HTR-8/SVneo (cell line): ENCODE measurements at regions not wholly inside any gene's neighbourhood (a gene's known extent, or its start where the extent isn't known, plus 50 kb on each side); places are given as distances from the start of the nearest gene placed in this dataset.
"Not testable (repeated sequence)": the region's sequence is repeated elsewhere in the genome, so short reads cannot be mapped to it uniquely, and the experiment has no call there.

Experiments
- DNase-seq: peaks from one replicate; pipeline ENCODE4 v3.0.0; 2011; ENCODE audit warnings: low spot score, mixed read lengths; ENCODE audit not compliant: insufficient read length
- FAIRE-seq: peaks from 2 replicates; lab custom pipeline; 2011; peaks lifted over from hg19 to GRCh38; lab: Jason Lieb, UNC

DNA sequence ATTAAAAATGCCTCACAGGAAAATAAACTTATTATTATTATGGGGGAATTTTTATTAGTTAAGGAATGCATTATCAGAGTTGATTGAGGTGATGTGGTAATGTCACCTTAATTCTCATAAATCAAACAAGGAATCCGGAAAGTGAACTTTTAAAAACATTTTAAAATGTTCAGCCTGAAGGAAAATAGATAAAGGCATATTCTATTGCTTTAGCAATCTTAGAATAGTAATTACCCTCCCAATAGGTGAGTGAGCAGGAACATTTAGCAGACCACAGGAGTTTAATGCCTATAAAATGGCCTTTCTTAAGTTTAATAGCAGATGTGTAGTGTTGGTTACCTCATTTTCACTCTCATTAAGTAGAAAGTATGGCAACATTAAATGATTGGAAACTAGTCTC is 160.9 kb upstream of the MAD2L1 start:
- DNase-seq (no peak), FAIRE-seq (no peak)

DNA sequence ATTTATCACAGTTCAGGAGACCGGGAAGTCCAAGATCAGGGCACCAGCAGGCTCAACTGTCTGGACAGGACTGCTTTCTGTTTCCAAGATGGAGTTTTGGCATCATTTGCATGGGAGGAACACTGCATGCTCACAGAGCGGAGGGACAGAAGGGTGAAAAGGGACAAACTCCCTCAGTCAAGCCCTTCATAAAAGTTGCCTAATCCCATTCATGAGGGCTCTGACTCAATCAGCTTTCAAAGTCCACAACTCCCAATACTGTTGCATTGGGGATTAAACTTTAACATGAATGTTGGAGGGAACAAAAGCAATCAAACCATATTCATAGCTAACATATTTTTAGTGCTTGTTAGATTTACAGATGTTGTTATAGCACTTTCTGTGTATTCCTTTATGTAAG is 158.9 kb upstream of the MAD2L1 start:
- no peak for FAIRE-seq
- DNase-seq: no peak

DNA sequence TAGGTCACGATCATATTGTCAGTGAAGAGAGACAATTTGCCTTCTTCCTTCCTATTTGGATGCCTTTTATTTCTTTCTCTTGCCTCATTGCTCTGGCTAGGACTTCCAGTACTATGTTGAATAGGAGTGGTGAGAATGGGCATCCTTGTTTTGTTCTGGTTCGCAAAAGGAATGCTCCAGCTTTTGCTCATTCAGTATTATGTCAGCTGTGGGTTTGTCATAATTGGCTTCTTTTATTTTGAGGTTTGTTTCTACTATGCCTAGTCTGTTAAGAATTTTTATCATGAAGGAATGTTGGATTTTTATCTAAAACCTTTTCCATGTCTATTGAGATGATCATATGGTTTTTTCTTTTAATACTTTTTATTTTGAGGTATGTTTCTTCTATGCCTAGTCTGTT is 152.3 kb upstream of the MAD2L1 start:
- FAIRE-seq: no peak

DNA sequence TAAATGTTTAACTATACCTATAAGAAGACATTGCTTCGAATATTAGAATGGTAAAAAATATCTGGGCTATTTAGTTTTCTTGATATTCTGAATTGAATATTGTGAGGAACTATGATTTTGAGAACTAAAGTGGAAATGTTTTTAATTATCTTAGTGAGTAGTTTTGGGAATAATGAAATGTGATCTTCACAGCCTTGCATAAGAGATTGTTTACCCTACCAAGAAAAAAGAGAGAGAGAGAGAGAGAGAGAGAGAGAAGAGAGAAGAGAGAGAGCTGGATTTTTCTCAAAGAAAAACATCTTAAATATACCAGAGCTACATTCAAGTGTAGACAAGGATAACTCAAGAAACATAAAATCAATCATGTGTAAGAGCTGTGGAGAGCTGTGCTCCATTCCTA is 148.7 kb upstream of the MAD2L1 start:
- FAIRE-seq (no peak), DNase-seq (no peak)

More for the DNA sequence above, 152.3 kb upstream of the MAD2L1 start:
- no peak for DNase-seq

DNA sequence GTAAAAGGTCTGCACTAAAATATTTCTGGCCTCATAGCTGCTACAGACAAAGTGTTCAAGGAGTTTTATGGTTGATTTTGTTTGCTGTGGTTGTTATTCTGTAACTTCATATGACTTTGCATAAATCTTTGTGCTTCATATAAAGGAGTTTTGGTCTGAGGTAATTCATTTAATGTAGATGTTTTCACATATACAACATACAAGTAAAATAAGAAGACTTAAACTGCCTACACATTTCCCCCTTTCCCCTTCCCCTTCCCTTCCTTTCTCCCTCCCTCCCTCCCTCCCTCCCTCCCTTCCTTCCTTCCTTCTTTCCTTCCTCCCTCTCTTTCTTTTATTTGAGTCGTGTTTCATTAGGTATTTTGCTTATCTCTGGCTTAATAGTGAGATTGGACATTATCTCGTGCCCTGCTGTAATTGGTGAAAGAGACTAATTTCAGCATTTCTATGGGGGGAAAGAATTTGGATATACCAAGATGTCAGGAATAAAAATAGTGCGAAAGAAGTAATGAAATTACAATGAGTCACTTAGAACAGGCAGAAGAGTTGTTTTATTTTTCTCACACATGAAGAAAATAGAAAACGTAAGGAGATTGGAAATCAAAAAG is 144.9 kb upstream of the MAD2L1 start:
- DNase-seq (no peak), FAIRE-seq (no peak)

DNA sequence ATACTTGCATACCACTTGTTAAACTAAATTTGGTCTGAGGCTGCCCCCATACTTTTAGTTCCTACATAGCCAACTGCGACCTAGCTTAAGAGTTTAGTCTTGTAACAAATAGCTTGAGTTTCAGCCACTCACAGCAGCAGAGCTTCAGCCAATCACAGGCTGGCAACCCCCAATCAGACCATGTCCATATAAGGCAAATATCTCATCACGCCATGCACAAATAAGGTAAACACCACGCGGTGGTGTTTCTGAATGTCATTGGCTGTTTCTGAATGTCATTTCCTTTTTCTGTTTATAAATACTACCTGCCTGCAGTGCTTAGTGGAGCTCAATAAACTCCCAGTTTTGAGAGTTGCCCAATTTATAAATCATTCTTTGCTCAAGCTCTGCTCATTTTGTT is 143.1 kb upstream of the MAD2L1 start:
- DNase-seq: no peak
- FAIRE-seq: no peak

DNA sequence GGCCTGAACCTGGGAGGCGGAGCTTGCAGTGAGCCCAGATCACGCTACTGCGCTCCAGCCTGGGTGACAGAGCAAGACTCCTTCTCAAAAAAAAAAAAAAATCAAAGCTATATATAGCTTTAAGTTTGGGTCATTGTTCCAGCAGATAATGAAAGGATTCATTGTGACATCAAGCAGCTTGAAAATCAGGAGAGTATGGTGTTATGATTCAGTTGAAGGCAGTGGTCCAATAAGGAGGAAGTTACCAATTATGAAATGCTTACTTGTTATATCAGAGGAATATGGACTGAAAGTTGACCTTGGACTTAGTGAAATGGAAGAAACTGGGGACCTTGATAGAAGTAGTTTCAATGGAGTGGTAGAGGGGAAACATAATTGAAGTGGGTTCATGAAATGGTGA is 140.4 kb upstream of the MAD2L1 start:
- no peak for DNase-seq
- FAIRE-seq: no peak

DNA sequence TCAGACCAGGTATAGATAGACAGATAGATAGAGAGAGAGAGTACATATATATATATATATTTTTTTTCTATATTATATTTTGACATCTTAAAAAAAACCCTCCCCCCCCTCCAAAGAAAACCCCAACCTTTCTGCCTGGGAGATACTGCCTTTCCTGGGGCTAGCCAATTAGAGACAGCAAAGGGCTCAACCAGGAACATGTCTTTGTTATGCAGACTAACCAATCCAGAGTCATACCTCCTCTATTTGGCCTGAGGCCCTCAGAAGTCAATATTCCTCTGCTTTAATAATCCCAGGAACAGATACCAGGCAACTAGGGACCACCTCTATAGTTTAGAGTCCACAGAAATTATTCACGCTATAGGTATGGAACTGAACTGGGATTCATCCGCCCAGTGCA is 135.6 kb upstream of the MAD2L1 start:
- FAIRE-seq (no peak), DNase-seq (no peak)

DNA sequence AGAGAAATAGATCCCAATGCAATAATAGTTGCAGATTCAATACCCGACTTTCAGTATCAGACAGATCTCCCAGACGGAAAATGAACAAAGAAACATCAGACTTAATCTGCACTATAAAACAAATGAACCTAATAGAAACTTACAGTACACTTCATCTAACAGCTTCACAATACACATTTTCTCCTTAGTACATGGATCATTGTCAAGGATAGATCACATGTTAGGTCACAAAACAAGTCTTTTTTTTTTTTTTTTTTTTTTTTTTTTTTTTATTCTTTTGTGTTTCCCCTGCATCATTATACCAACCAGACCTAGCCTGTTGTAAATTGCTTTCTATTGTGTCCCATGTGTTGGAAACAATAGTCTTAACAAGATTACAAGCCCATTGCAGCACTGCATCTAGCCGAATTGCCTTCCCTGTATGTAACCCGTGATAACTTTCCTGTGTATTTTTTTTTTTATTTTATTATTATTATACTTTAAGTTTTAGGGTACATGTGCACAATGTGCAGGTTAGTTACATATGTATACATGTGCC is 134.0 kb upstream of the MAD2L1 start:
- peak; percentile 31 for FAIRE-seq
- not testable (repeated sequence) for DNase-seq

DNA sequence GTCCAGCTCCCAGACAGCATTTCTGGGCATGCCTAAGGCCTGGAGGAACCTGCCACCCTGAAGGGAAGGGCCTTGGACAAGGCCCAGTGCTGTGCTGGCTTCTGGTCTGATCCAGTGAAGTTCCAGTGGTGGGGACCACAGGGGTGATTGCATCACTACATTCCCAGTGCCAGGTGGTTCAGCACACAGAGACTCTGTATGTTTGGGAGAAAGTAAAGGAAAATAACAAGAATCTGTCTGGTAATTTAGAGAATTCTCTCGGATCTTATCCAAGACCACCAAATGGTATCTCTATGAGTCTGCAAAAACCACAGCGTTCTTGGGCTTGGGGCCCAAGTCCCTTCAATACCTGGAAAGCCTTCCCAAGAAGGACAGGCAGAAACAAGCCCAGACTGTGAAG is 131.8 kb upstream of the MAD2L1 start:
- DNase-seq: no peak

DNA sequence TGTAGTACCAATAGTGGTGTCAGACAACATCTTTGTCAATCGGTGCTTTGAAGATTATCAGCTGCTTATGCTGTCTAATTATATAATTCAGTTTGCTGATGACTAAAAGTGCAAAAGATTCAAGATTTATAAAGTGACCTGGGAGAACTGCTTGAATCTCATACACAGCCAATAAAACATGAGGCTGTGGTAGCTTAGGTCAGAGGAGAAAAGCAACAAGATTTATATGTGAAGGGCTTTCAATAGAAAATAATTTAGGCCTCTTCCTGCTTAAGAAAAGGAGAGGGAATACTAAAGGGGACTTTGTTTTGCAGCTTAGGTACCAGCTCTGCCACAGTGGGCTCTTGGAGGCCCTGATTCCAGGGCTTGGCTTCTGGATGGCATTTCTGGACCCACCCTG is 111.0 kb upstream of the MAD2L1 start:
- FAIRE-seq (no peak), DNase-seq (no peak)

More for the DNA sequence above, 131.8 kb upstream of the MAD2L1 start:
- no peak for FAIRE-seq

DNA sequence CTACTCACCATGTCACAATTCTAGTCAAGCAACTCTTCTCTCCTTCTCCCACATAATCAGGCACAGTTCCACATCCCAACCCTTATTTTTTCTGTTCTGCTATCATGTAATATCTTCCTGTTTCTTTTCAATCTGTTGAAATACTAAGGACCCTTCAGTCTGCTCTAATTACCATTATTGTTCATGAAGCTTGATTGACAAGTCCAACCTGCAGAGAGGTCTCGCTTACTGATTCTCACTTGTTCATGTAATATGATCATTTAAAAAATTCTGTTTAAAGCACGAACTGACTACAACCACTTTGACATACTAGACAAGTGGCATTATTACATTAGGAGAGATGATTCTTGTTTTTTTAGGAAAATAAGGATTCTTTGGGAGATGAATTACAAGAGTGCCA is 108.6 kb upstream of the MAD2L1 start:
- no peak for FAIRE-seq
- DNase-seq: no peak

DNA sequence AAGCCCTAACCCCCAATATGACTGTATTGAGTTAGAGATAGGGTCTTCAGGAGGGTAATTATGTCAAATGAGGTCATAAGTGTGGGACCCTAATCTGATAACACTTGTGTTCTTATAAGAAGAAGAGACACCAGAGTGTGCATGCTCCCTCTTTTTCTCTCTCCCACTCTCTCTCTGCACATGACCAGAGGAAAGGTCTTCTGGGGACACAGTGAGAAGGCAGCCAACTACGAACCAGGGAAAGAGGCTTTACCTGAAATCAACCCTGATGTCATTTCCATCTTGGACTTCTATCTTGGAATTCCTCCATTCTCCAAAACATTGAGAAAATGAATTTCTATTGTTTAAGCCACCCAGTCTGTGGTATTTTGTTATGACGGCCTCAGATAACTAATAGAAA is 97.2 kb upstream of the MAD2L1 start:
- FAIRE-seq (no peak), DNase-seq (no peak)

DNA sequence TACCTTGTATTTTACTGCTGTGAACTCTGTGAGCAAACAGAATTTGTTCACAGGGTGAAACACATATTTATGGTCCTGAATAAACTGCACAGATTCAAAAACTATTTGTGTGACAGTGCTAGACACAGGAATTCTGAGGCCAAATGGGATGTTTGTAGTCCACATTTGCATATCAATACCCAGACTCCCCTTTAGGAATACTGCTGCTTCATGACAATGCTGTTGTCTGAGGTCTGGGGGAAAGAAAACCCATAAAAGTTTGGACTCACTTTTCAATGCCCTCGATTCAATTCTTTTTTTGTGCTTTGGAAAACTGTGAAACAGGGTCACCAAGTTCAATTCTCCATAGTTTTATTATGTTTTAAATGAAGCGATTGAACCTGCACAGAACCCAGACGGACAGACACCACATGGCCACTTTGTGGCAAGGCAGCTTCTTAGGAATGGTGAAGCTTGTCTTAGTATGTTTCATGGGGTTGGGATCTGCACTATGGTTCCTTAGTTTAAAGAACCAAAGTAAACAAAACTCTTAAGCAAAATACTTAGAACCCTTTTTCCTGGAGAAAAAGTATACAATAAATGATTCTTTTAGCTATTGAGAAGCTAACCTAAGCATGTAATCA is 92.3 kb upstream of the MAD2L1 start:
- DNase-seq (no peak), FAIRE-seq (no peak)

DNA sequence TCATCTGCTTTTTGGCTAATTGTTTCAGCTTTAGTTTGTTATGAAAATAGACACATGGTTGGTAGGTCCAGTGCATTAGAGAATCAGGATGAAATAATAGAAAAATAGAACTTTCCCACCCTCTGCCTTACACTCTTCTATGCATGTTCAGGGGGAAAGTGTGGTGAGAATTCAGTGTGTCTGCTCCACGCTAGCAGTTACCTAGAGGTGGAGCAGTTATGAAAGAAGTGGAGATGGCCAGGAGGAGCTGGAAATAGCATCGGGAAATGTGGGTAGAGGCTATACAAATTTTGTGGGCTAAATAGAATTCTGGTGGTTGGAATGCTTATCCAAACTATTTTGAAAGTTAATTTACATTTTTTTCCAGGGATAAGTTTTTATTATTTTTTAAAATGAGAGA is 91.4 kb upstream of the MAD2L1 start:
- FAIRE-seq: no peak
- no peak for DNase-seq

DNA sequence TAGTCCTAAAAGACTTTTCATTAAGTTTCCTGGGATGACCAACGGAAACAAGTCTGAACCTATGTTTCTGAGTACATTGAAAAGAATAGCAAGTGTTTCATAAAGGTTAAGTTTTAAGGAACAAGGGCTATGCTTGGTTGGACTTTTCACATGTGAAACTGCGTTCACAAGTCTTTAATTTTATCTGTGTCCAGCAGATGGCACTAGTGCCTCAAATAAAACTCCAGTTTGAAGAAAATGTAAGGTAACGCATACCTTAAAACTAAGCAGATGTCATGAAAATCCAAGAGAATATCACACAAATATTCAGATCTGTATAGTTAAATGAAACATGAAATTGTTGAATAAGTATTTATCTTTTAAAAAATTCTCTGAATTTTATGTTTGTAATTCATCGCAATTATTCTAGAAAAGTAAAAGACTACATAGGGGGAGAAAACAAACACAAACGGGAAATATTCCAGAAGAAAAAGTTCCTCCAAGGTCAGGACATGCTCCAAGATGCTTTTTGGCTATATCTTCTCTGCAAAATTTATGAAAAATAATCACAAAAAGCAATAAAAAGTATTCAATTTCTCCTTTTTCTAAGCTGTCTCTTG is 89.6 kb upstream of the MAD2L1 start:
- DNase-seq (peak; percentile 8), FAIRE-seq (no peak)

DNA sequence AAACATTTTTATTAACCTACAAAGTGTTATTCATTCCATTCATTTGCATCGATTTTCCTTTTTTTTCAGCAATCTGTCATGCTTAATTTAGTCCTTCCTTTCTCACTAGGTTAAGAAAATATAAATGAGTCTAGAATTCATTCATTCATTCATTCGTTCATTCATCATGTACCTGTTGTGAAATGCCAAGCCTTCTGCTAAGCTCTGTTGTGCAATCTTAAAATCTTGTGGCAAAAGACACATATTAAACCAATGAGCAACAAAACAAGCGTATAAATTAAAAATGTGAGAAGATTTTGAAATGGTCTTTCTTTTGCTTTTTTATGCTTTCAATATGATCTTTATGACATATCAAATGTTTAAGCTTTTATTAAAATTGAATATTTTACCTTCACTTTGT is 88.6 kb upstream of the MAD2L1 start:
- FAIRE-seq (no peak), DNase-seq (no peak)

DNA sequence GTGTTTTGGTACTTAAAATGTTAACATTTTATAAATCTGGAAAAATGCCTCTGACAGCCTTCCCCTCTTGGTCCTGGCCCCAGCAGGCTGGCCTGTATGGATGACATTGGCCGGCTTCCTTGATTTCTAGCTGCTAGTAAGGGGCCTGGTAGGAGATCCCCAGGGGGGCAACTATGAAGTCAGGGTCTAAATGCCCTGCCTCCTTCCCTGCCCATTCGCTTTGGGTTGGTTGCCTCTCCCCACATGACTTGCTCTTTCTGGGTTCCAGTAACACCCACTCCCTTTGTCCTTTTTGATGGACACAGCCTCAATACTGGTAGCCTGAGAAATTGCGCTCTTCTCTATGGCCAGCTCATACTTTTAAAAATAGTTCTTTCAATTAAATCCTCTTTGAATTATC is 78.0 kb upstream of the MAD2L1 start:
- DNase-seq: no peak
- FAIRE-seq: no peak

DNA sequence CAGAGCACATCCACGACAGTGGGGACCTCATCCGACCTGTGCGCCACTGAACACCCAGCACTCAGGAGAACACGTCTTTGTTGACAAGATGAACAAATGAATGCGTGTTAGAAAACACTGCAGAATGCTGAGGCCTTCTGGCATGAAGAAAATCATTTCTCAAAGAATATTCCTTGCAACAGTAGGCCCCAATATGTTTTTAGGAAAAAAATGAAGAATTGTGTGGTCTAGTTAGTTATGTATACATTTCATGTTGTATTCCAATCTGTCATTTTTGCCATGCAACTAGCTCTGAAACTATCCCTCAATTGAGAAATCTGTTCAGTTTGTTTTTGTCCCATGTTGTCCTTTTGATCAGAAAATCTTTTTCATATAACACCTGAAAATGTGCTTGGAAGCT is 77.4 kb upstream of the MAD2L1 start:
- no peak for DNase-seq
- no peak for FAIRE-seq

DNA sequence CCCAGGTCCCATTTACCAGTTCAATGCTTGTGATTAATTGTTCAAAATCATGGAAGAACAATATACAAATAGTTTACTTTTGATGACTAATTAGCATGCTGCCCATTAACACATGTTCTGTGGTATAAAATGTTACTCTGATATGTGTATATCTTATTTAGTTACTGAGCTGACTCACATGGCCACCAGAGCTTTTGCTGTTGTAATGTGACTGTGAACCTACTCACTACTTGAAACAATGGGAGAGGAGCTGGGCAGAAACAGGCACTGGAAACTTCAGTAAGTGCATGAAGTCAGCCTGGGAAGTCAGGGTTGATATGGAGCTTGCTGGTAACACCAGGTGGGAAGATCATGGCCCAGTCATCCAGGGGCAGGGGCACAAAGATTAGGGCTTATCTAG is 72.7 kb upstream of the MAD2L1 start:
- no peak for FAIRE-seq
- DNase-seq: no peak

DNA sequence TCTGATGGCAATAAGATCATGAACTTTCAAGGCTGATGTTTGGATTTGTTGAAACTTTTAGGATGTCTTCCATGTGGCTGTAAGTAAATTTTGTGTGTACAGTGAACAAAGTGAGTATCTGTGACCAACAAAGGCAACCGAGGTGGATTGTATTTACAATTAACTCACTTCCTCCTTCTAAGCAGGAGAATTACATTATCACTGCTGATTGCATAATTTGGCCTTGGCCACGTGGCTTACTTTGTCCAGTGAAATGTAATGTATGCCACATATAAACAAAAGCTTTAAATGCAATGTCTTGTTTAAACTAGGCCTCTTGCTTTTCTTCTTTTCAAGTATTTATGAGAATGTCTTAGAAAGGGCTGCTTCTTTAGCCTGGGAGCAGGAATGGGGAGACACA is 66.3 kb upstream of the MAD2L1 start:
- DNase-seq: no peak

DNA sequence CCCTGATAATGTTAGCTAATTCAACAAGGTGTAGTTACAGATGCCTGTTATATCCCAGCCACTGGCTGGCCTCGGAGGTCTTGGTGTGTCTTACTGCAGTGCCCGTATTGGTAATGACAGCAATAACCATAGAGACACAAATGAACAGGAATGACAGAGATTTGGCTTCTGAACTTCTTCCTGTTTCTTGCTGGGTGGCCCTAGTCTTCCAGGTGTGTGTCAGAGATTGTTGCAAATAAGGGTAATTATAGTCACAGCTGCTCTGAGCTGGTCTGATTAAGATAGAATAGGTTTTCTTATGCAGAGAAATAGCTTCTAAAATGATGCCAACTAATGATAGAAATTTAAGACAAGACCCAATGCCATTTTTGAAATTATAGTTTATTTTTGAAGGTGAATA is 64.1 kb upstream of the MAD2L1 start:
- FAIRE-seq: no peak
- DNase-seq: no peak

More for the DNA sequence above, 66.3 kb upstream of the MAD2L1 start:
- FAIRE-seq: no peak
